B cell (primary cell): ENCODE measurements at regions not wholly inside any gene's neighbourhood (a gene's known extent, or its start where the extent isn't known, plus 50 kb on each side); places are given as distances from the start of the nearest gene placed in this dataset.
A peak's percentile ranks its signal among the peaks of the same experiment; 100 is the strongest.

Source experiments
- ATAC-seq: fragments of 200-7000 bp; cut with Tn5 transposase; one replicate; pipeline ENCODE4 v1.10.0; 2021; ENCODE audit warnings: low read depth, mild to moderate bottlenecking, moderate number of reproducible peaks, moderate library complexity
- CTCF ChIA-PET: fragments of 350-600 bp; sonication (Branson Sonifier 250); formaldehyde crosslinking; loops from one replicate; lab custom pipeline; 2021; ENCODE audit warnings: antibody characterized with exemption, inconsistent platforms; lab: Charles Lee
- POLR2A ChIA-PET: fragments of 350-600 bp; sonication (Branson Sonifier 250); formaldehyde crosslinking; loops from one replicate; lab custom pipeline; 2021; ENCODE audit warnings: antibody characterized with exemption; lab: Charles Lee
- DNase-seq: peaks from one replicate; pipeline ENCODE4 v3.0.0; 2013
- H2AFZ ChIP-seq: 2 replicates; pipeline ENCODE4 v1.6.1; 2012; ENCODE audit warnings: mild to moderate bottlenecking, low read depth, low read length; ENCODE audit not compliant: insufficient read depth, poor library complexity, severe bottlenecking
- H3K27ac ChIP-seq, 2 donors: 1 replicate in 1 of 2; 2 replicates in 1 of 2; pipeline ENCODE4 v1.5.1; 2012 to 2013; ENCODE audit warnings: low read length in 2 of 2, mild to moderate bottlenecking in 2 of 2, moderate library complexity in 1 of 2
- H3K27me3 ChIP-seq, 4 experiments: fragments of 200-600 bp in 1 of 4; sonication (generic) in 1 of 4; replicated peaks in 1 of 4; 1 replicate in 2 of 4; 2 replicates in 2 of 4; pipeline versions ENCODE4 v1.6.1 to v1.7.0; 2013 to 2016; ENCODE audit warnings: low read length in 3 of 4, mild to moderate bottlenecking in 2 of 4, mixed read lengths in 1 of 4, moderate library complexity in 1 of 4; ENCODE audit not compliant: insufficient read depth in 4 of 4, control insufficient read depth in 3 of 4; ENCODE audit errors: control extremely low read depth in 1 of 4
- H3K36me3 ChIP-seq, 2 experiments: replicated peaks in 1 of 2; 1 replicate in 1 of 2; 2 replicates in 1 of 2; pipeline versions ENCODE4 v1.6.1 to v1.7.1; 2013; ENCODE audit warnings: low read length in 1 of 2; ENCODE audit not compliant: insufficient read depth in 2 of 2, control insufficient read depth in 1 of 2; ENCODE audit errors: control extremely low read depth in 1 of 2, extremely low read depth in 1 of 2
- H3K4me1 ChIP-seq, 2 donors: fragments of 200-600 bp in 1 of 2; sonication (generic) in 1 of 2; 1 replicate in 1 of 2; 2 replicates in 1 of 2; pipeline versions ENCODE4 v1.5.1 to v1.6.1; 2013 to 2017; ENCODE audit warnings: low read length in 2 of 2; ENCODE audit not compliant: control insufficient read depth in 2 of 2, insufficient read depth in 2 of 2
- H3K4me2 ChIP-seq: replicated peaks from 2 replicates; pipeline ENCODE3; 2012; ENCODE audit warnings: mild to moderate bottlenecking, low read depth, low read length; ENCODE audit not compliant: poor library complexity, severe bottlenecking
- H3K4me3 ChIP-seq, 5 experiments: fragments of 200-600 bp in 1 of 5; sonication (generic) in 1 of 5; 1 replicate in 3 of 5; 2 replicates in 2 of 5; pipeline versions ENCODE4 v1.5.1 to v1.7.0; 2011 to 2016; ENCODE audit warnings: low read length in 4 of 5, mild to moderate bottlenecking in 4 of 5, low read depth in 2 of 5, control low read depth in 1 of 5, moderate library complexity in 1 of 5; ENCODE audit not compliant: insufficient read depth in 1 of 5; ENCODE audit errors: control extremely low read depth in 1 of 5, extremely low read depth in 1 of 5
- H3K79me2 ChIP-seq: fragments of 200-600 bp; sonication (generic); one replicate; pipeline ENCODE4 v1.6.0; 2016; ENCODE audit warnings: low read length; ENCODE audit not compliant: control insufficient read depth, insufficient read depth
- H3K9ac ChIP-seq: fragments of 200-600 bp; sonication (generic); 2 replicates; pipeline ENCODE4 v1.6.1; 2017; ENCODE audit warnings: mild to moderate bottlenecking, low read length, moderate library complexity
- H3K9me3 ChIP-seq, 3 donors: one replicate each; pipeline versions ENCODE4 v1.6.1 to v1.7.1; 2013; ENCODE audit warnings: low read length in 2 of 3; ENCODE audit not compliant: control insufficient read depth in 2 of 3, insufficient read depth in 1 of 3; ENCODE audit errors: control extremely low read depth in 1 of 3
- H4K20me1 ChIP-seq: 2 replicates; pipeline ENCODE4 v1.6.0; 2012; ENCODE audit warnings: mild to moderate bottlenecking, low read length; ENCODE audit not compliant: insufficient read depth, control insufficient read depth, poor library complexity, severe bottlenecking
- H3K27ac Mint-ChIP-seq: one replicate; pipeline ENCODE4 v1.8.0; 2021; ENCODE audit warnings: mixed read lengths
- H3K27me3 Mint-ChIP-seq: one replicate; pipeline ENCODE4 v1.8.0; 2021; ENCODE audit warnings: mixed read lengths
- H3K4me1 Mint-ChIP-seq: one replicate; pipeline ENCODE4 v1.8.0; 2021; ENCODE audit warnings: mixed read lengths
- H3K4me3 Mint-ChIP-seq: one replicate; pipeline ENCODE4 v1.8.0; 2021; ENCODE audit warnings: mixed read lengths
- H3K9me3 Mint-ChIP-seq: one replicate; pipeline ENCODE4 v1.8.0; 2022; ENCODE audit warnings: mixed read lengths; ENCODE audit not compliant: insufficient read depth
- CTCF ChIP-seq: fragments of 200-600 bp; IDR thresholded peaks from one replicate; pipeline ENCODE4 v1.8.0; 2022; ENCODE audit warnings: antibody characterized with exemption, mild to moderate bottlenecking
- EZH2 ChIP-seq: IDR thresholded peaks from 2 replicates; pipeline ENCODE4 v1.6.1; 2012; ENCODE audit warnings: borderline replicate concordance, low read depth, mild to moderate bottlenecking, moderate library complexity, low read length; ENCODE audit not compliant: insufficient read depth, poor library complexity, severe bottlenecking
- WGBS: methylation state at CpG from one replicate; pipeline ENCODE4 v1.1.5; 2013; ENCODE audit warnings: missing lambda C conversion rate; ENCODE audit not compliant: insufficient coverage; 5-methylcytosine and 5-hydroxymethylcytosine counted together
- intact Hi-C: fragments of 100-400 bp; cut with micrococcal nuclease; formaldehyde crosslinking; loops from one replicate; pipeline ENCODE4 v1.10.0; 2022

- Mint-ChIP-seq H3K27ac (no peak overlapping the region), H3K4me3 (no peak overlapping the region), H3K27me3 (peaks cover 4% of the 10 kb centered on the region), H3K4me1 (peaks cover 32% of the 10 kb centered on the region), H3K9me3 (no peaks in the 10 kb centered on the region)
- Histone ChIP-seq H3K27ac (no peak overlapping the region), H4K20me1 (peaks cover 54% of the 10 kb centered on the region), H3K79me2 (peaks cover 85% of the 10 kb centered on the region), H2AFZ (no peak overlapping the region), H3K9me3 (peaks cover 0 to 2% (median 0%) of the 10 kb centered on the region in 3 donors), H3K36me3 (no peaks in the 10 kb centered on the region), H3K9ac (no peak overlapping the region), H3K4me3 (no peak overlapping the region), H3K4me1 (peaks cover 18 to 23% of the 10 kb centered on the region in 2 donors), H3K4me2 (no peak overlapping the region), H3K27me3 (peaks cover 0 to 4% (median 0%) of the 10 kb centered on the region in 4 experiments)
- POLR2A ChIA-PET = interaction anchor here (0.6 kb wide), 1 partner anchor 12 kb away, joined by 8 read pairs; no protein-coding TSS in a partner anchor
- intact Hi-C loops = no loop called here
- no peak for ATAC-seq
- CTCF ChIA-PET = interaction anchor here (0.7 kb wide), 1 partner anchor 59 kb away, joined by 3 read pairs; no protein-coding TSS in a partner anchor
- DNase-seq = no peak
- WGBS = no CpG with 5 or more reads among the region's 2 CpGs
- no peak for TF ChIP-seq CTCF
- TF ChIP-seq EZH2 = no peak
Measured at GRCh38 chr22:46065691-46066454, 84.5 kb upstream of the PPARA start.

- Histone ChIP-seq H3K4me1 (peaks cover 15 to 23% of the 10 kb centered on the region in 2 donors), H2AFZ (no peak overlapping the region), H3K27me3 (peaks cover 0 to 4% (median 0%) of the 10 kb centered on the region in 4 experiments), H3K9me3 (peaks cover 0 to 2% (median 0%) of the 10 kb centered on the region in 3 donors), H3K79me2 (peaks cover 77% of the 10 kb centered on the region), H3K36me3 (no peaks in the 10 kb centered on the region), H3K9ac (no peak overlapping the region), H3K4me3 (no peak overlapping the region), H3K4me2 (no peak overlapping the region), H4K20me1 (peaks cover 54% of the 10 kb centered on the region), H3K27ac (peak overlapping the region in 1 of 2 donors; percentile 41)
- 75% methylated on average over 11 of the region's 11 CpGs for WGBS
- no peak overlapping the region for H3K4me3 Mint-ChIP-seq
- DNase-seq (no peak), ATAC-seq (no peak)
- no peak for TF ChIP-seq CTCF
- no peak for TF ChIP-seq EZH2
- peaks cover 4% of the 10 kb centered on the region for H3K27me3 Mint-ChIP-seq
- intact Hi-C loops = no loop called here
- ChIA-PET CTCF (no interaction called here), POLR2A (no interaction called here)
- H3K9me3 Mint-ChIP-seq = no peaks in the 10 kb centered on the region
- H3K27ac Mint-ChIP-seq = no peak overlapping the region
- peaks cover 32% of the 10 kb centered on the region for H3K4me1 Mint-ChIP-seq
Measured at GRCh38 chr22:46066691-46067090, 83.6 kb upstream of the PPARA start.
